ENCODE measurements at regions not wholly inside any gene's neighbourhood (a gene's known extent, or its start where the extent isn't known, plus 50 kb on each side); places are given as distances from the start of the nearest gene placed in this dataset.

- no peak for TF ChIP-seq CTCF (IDR thresholded peaks at IDR 0.05)
- TF ChIP-seq POLR2A (IDR thresholded peaks at IDR 0.05): no peak
Observed at GRCh38 chr2:12131975-12132374, 385.5 kb downstream of the LPIN1 start.
